Panc1 (cell line): ENCODE measurements at regions not wholly inside any gene's neighbourhood (a gene's known extent, or its start where the extent isn't known, plus 50 kb on each side); places are given as distances from the start of the nearest gene placed in this dataset.

ENCODE experiments used
- TF ChIP-seq, protein P1 (sequence below), 2 experiments: IDR thresholded peaks; 2 replicates each; pipeline ENCODE4 v1.6.1; 2011 to 2012; ENCODE audit warnings: low read depth in 2 of 2, control low read depth in 1 of 2, low read length in 1 of 2, mild to moderate bottlenecking in 1 of 2, moderate library complexity in 1 of 2; ENCODE audit not compliant: insufficient read depth in 1 of 2
- TF ChIP-seq, protein P2 (sequence below): fragments of 450-650 bp; IDR thresholded peaks from 2 replicates; pipeline ENCODE4 v1.5.1; 2017; ENCODE audit warnings: mild to moderate bottlenecking

DNA sequence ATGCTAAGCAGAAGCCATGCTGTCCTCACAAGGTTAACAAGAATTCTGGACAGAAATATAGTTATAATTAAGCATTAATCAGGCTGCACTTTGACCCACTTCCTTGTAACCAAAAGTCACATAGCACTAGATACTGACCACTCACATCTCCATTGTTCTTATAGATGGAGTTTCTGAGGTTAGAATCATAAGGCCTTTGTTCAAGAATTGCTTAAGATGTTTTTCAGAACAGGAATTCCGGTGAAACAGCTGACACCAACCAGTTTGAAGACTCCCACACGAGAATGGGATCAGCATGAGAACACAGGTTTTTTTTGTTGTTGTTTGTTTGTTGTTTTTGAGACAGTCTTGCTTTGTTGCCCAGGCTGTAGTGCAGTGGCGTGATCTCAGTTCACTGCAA lies 488.3 kb upstream of the NRP1 start:
- TF ChIP-seq, protein P1, sequence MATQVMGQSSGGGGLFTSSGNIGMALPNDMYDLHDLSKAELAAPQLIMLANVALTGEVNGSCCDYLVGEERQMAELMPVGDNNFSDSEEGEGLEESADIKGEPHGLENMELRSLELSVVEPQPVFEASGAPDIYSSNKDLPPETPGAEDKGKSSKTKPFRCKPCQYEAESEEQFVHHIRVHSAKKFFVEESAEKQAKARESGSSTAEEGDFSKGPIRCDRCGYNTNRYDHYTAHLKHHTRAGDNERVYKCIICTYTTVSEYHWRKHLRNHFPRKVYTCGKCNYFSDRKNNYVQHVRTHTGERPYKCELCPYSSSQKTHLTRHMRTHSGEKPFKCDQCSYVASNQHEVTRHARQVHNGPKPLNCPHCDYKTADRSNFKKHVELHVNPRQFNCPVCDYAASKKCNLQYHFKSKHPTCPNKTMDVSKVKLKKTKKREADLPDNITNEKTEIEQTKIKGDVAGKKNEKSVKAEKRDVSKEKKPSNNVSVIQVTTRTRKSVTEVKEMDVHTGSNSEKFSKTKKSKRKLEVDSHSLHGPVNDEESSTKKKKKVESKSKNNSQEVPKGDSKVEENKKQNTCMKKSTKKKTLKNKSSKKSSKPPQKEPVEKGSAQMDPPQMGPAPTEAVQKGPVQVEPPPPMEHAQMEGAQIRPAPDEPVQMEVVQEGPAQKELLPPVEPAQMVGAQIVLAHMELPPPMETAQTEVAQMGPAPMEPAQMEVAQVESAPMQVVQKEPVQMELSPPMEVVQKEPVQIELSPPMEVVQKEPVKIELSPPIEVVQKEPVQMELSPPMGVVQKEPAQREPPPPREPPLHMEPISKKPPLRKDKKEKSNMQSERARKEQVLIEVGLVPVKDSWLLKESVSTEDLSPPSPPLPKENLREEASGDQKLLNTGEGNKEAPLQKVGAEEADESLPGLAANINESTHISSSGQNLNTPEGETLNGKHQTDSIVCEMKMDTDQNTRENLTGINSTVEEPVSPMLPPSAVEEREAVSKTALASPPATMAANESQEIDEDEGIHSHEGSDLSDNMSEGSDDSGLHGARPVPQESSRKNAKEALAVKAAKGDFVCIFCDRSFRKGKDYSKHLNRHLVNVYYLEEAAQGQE (IDR thresholded peaks at IDR 0.05; ENCODE audit: insufficient read depth in 1 of 2, low read depth in 2 of 2, low read length in 1 of 2), result no peak
- TF ChIP-seq, protein P2, sequence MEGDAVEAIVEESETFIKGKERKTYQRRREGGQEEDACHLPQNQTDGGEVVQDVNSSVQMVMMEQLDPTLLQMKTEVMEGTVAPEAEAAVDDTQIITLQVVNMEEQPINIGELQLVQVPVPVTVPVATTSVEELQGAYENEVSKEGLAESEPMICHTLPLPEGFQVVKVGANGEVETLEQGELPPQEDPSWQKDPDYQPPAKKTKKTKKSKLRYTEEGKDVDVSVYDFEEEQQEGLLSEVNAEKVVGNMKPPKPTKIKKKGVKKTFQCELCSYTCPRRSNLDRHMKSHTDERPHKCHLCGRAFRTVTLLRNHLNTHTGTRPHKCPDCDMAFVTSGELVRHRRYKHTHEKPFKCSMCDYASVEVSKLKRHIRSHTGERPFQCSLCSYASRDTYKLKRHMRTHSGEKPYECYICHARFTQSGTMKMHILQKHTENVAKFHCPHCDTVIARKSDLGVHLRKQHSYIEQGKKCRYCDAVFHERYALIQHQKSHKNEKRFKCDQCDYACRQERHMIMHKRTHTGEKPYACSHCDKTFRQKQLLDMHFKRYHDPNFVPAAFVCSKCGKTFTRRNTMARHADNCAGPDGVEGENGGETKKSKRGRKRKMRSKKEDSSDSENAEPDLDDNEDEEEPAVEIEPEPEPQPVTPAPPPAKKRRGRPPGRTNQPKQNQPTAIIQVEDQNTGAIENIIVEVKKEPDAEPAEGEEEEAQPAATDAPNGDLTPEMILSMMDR, result no peak
